Vagina (tissue), 2 donors: ENCODE measurements at regions not wholly inside any gene's neighbourhood (a gene's known extent, or its start where the extent isn't known, plus 50 kb on each side); places are given as distances from the start of the nearest gene placed in this dataset.

Source experiments
- CTCF ChIP-seq, 3 experiments: fragments of 450-650 bp in 2 of 3; fragments of 200-600 bp in 1 of 3; sonication (generic) in 1 of 3; IDR thresholded peaks; one replicate each; pipeline ENCODE4 v1.5.1; 2017 to 2019; ENCODE audit warnings: antibody characterized with exemption in 3 of 3, mild to moderate bottlenecking in 2 of 3, moderate library complexity in 2 of 3
- POLR2AphosphoS5 ChIP-seq, 2 donors: sonication (generic); formaldehyde crosslinking; IDR thresholded peaks; one replicate each; pipeline ENCODE4 v1.9.0; 2017; ENCODE audit warnings: antibody characterized with exemption in 2 of 2, mild to moderate bottlenecking in 2 of 2, low read depth in 1 of 2; ENCODE audit not compliant: insufficient read depth in 1 of 2

- no peak for TF ChIP-seq CTCF (IDR thresholded peaks at IDR 0.05)
- TF ChIP-seq POLR2AphosphoS5 (IDR thresholded peaks at IDR 0.05; ENCODE audit: insufficient read depth in 1 of 2, low read depth in 1 of 2), result no peak
These were observed 544.5 kb upstream of the SORCS1 start for GRCh38 chr10:107708981-107709380.
